ENCODE measurements at regions not wholly inside any gene's neighbourhood (a gene's known extent, or its start where the extent isn't known, plus 50 kb on each side); places are given as distances from the start of the nearest gene placed in this dataset.

- no peak overlapping the region for H3K4me3 Mint-ChIP-seq
- DNase-seq (no peak), ATAC-seq (ENCODE audit: low read depth in 2 of 2) (no peak)
- H3K27ac Mint-ChIP-seq, result no peak overlapping the region
- peaks cover 0 to 9% (median 0%) of the 10 kb centered on the region in 3 donors for H3K27me3 Mint-ChIP-seq
- peaks cover 0 to 4% (median 0%) of the 10 kb centered on the region in 3 donors for H3K4me1 Mint-ChIP-seq
- no peaks in the 10 kb centered on the region for H3K36me3 Mint-ChIP-seq
- H3K9me3 Mint-ChIP-seq, result no peaks in the 10 kb centered on the region
Measured at GRCh38 chr9:89804766-89805531, 200.1 kb downstream of the GADD45G start.

DNA sequence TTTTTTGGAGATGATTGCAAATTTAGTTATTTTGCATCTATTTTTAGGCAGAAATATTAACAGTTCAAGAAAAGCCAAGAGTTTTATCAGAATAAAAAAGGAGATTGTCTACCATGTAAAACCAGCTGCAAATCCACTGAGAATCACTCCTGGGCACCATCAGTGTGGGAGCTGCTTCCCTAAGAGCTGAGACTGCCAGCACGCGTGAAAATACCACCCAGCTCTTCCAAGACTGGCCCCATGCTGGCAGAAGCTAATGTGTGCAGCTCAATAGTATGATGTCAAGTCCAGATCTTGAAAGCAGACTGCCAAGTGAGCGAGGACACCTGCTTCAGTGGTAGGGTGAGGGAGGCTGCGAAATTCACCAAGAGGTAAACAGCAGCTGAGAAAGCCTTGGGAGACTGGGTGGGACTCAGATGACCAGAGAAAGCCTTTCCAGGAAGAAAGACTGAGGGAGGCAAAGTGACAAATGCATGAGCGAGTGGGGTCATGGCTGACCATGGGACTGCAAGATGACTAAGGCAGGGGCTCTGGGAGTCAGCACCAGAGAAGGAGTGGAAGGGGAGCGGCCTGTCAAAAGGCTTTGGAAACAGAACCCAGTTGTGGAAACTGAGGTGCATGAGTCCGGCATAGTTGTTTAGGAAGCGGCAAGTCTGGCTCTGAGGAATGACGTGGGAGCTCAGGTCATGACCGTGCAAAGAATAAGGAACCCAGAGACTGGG lies 200.9 kb downstream of the GADD45G start:
- H3K27ac Mint-ChIP-seq, result peak overlapping the region in 2 of 6 donors; percentile 78 to 87
- peaks cover 0 to 4% (median 0%) of the 10 kb centered on the region in 3 donors for H3K4me1 Mint-ChIP-seq
- ATAC-seq (ENCODE audit: low read depth in 2 of 2), result no peak
- DNase-seq, result no peak
- peaks cover 0 to 10% (median under 1%) of the 10 kb centered on the region in 3 donors for H3K27me3 Mint-ChIP-seq
- no peak overlapping the region for H3K4me3 Mint-ChIP-seq
- no peaks in the 10 kb centered on the region for H3K9me3 Mint-ChIP-seq
- H3K36me3 Mint-ChIP-seq, result no peaks in the 10 kb centered on the region

DNA sequence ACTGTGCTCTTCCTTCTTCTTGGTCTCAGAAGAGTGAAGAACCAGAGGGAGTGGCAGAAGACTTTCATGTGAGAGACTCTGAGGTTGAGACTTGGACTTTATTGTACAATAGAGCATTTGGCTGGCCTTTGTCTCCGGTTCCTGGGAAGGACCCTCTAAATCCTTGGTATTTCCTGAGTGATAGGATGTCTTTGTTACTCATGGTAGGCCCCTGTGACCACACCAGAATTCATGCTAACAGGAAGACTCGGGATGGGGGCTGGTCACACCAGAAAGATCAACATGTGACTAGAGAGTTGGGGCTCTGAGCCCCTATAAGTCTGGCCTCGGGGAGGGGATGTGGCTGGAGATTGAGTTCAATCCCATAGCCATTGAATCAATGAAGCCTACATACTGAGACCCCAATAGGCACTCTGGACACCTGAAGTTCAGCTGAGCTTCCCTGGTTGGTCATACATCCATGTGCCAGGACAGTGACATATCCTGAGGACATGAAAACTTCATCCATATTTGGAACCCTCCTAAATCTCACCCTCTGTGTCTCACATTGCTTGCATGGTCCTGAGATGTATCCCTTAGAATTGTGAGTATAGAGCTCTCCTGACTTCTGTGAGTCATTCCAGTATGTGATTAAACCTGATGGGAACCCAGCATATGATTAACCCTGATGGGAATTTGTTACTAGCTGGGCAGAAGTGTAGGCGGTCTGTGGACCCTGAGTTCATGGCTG lies 201.7 kb downstream of the GADD45G start:
- no peaks in the 10 kb centered on the region for H3K36me3 Mint-ChIP-seq
- no peak overlapping the region for H3K27ac Mint-ChIP-seq
- H3K27me3 Mint-ChIP-seq, result peaks cover 0 to 15% (median 6%) of the 10 kb centered on the region in 3 donors
- H3K9me3 Mint-ChIP-seq, result no peaks in the 10 kb centered on the region
- DNase-seq (no peak), ATAC-seq (ENCODE audit: low read depth in 2 of 2) (no peak)
- H3K4me3 Mint-ChIP-seq, result peak overlapping the region in 1 of 8 donors; percentile 76
- peaks cover 0 to 4% (median 0%) of the 10 kb centered on the region in 3 donors for H3K4me1 Mint-ChIP-seq

GRCh38 chr9:89807101-89807395 lies 202.2 kb downstream of the GADD45G start:
- H3K27ac Mint-ChIP-seq, result no peak overlapping the region
- H3K4me1 Mint-ChIP-seq, result peaks cover 0 to 4% (median 0%) of the 10 kb centered on the region in 3 donors
- no peak for DNase-seq

GRCh38 chr9:89807682-89808075 lies 202.9 kb downstream of the GADD45G start:
- Mint-ChIP-seq H3K36me3 (no peaks in the 10 kb centered on the region), H3K27ac (no peak overlapping the region), H3K4me1 (peaks cover 0 to 4% (median 0%) of the 10 kb centered on the region in 3 donors), H3K27me3 (peaks cover 0 to 8% (median 6%) of the 10 kb centered on the region in 3 donors), H3K4me3 (no peak overlapping the region), H3K9me3 (no peaks in the 10 kb centered on the region)
- peak in 1 of 2 donors; percentile 16 for ATAC-seq (ENCODE audit: low read depth in 2 of 2)
- no peak for DNase-seq

More at GRCh38 chr9:89807101-89807395, 202.2 kb downstream of the GADD45G start:
- Mint-ChIP-seq H3K9me3 (no peaks in the 10 kb centered on the region), H3K27me3 (peaks cover 0 to 10% (median 6%) of the 10 kb centered on the region in 3 donors), H3K36me3 (no peaks in the 10 kb centered on the region), H3K4me3 (peak overlapping the region in 1 of 8 donors; percentile 76)
- ATAC-seq (ENCODE audit: low read depth in 2 of 2), result no peak

DNA sequence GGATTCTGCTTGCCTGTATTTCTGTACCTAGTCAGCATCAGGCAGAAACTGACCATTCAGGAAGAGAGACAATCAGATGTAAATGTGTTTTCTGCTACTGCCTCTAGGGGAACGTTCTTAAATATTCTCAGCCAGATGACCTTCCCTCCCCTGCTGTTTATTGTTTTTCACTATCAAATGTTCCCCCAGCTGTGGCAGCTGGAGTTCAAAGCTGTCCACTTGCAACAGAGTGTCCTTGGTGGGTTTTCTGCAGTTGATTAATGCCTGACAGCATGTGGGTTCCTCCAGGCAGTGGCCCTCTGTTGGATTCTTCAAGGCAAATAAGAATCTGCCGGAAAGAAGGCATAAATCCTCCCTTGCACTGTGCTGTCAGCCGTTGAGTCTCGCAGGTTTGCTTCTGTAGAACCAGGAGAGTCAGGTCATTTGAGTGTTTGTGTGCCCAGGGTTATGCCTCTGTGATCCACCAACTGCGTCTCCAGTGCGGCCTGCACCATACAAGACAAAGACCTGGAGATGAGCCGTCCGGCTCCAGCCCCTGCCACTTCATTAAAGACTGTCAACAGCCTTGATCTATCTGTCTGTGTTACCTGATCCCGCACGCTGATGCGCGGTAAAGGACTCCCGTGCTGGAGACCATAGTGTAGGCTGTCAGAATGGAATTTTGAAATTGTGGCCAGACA lies 203.4 kb downstream of the GADD45G start:
- Mint-ChIP-seq H3K4me3 (no peak overlapping the region), H3K27me3 (peaks cover 0 to 8% (median 6%) of the 10 kb centered on the region in 3 donors), H3K9me3 (no peaks in the 10 kb centered on the region), H3K4me1 (peaks cover 0 to 4% (median 0%) of the 10 kb centered on the region in 3 donors), H3K36me3 (no peaks in the 10 kb centered on the region), H3K27ac (peak overlapping the region in 1 of 6 donors; percentile 6)
- no peak for DNase-seq
- no peak for ATAC-seq (ENCODE audit: low read depth in 2 of 2)

DNA sequence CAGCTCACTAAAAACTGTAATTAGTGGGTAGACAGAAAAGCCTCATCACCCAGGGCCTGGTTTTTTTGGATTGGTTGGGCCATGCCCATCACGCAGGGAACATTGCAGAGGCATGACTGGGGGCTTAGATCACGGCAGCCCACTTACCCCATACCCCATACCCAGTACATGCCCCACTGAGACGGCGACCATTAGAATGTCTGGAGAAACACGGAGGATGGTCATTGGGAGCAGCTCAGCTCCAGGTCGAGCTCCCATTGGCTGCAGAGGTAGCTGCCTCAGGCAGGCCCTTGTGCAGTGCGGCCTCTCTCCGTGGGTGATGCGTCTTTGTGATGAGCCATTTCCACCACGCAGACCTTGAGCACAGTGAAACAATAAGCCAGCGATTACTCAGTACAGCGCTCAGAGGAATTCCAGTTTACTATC lies 204.0 kb downstream of the GADD45G start:
- ATAC-seq (ENCODE audit: low read depth in 2 of 2), result no peak
- DNase-seq, result no peak
- peaks cover 0 to 8% (median 6%) of the 10 kb centered on the region in 3 donors for H3K27me3 Mint-ChIP-seq
- no peak overlapping the region for H3K27ac Mint-ChIP-seq
- H3K4me3 Mint-ChIP-seq, result no peak overlapping the region
- no peaks in the 10 kb centered on the region for H3K36me3 Mint-ChIP-seq
- no peaks in the 10 kb centered on the region for H3K9me3 Mint-ChIP-seq
- peaks cover 4 to 5% (median 4%) of the 10 kb centered on the region in 3 donors for H3K4me1 Mint-ChIP-seq

DNA sequence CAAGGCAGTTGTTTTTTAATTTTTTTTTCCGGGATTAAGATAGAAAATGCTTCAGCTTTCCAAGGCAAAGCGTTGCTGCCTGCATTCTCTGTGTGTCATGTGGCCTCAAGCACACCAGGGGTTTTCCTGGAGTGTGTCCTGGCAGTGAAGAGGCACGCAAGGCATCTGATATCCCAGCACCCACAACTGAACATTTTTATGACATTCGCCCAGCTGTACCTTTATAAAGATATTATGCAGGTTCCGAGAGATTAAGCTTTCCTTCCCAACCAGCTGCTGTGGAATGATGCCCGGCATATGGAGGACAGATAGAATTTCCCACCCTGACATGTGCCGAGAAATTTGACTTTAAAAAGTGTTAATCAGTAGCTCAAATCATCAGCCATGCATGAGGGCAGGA lies 205.6 kb downstream of the GADD45G start:
- Mint-ChIP-seq H3K4me3 (no peak overlapping the region), H3K4me1 (peaks cover 14 to 21% (median 16%) of the 10 kb centered on the region in 3 donors), H3K9me3 (no peaks in the 10 kb centered on the region), H3K36me3 (no peaks in the 10 kb centered on the region), H3K27ac (peak overlapping the region in 1 of 6 donors; percentile 38), H3K27me3 (peaks cover 0 to 8% (median 6%) of the 10 kb centered on the region in 3 donors)
- ATAC-seq (ENCODE audit: low read depth in 2 of 2) (no peak), DNase-seq (no peak)

DNA sequence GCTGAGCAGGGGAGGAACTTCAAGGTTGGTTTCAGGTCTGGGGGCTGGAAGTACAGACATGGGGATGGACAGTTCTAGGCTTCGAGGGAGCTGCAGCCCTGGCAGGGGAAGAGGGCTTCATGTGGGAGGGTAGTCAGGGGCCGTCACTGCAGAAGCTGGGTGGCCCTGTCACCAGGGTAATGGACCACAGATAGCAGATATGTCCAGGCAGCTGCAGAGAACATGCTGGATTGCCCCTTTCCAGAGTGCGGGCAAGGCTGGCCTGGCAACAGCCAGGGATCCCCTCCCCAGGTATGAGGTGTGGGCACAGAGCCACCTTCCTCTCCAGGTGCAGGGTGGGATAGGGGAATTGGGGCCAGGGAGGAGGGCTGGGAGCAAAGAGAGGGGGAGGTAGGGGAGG lies 206.5 kb downstream of the GADD45G start:
- peaks cover 24 to 30% (median 25%) of the 10 kb centered on the region in 3 donors for H3K4me1 Mint-ChIP-seq
- H3K27me3 Mint-ChIP-seq, result peaks cover 0 to 8% (median 6%) of the 10 kb centered on the region in 3 donors
- DNase-seq, result no peak
- no peak for ATAC-seq (ENCODE audit: low read depth in 2 of 2)
- no peaks in the 10 kb centered on the region for H3K36me3 Mint-ChIP-seq
- peak overlapping the region in 3 of 6 donors; percentile 14 to 78 (median 42) for H3K27ac Mint-ChIP-seq
- H3K4me3 Mint-ChIP-seq, result no peak overlapping the region
- no peaks in the 10 kb centered on the region for H3K9me3 Mint-ChIP-seq

DNA sequence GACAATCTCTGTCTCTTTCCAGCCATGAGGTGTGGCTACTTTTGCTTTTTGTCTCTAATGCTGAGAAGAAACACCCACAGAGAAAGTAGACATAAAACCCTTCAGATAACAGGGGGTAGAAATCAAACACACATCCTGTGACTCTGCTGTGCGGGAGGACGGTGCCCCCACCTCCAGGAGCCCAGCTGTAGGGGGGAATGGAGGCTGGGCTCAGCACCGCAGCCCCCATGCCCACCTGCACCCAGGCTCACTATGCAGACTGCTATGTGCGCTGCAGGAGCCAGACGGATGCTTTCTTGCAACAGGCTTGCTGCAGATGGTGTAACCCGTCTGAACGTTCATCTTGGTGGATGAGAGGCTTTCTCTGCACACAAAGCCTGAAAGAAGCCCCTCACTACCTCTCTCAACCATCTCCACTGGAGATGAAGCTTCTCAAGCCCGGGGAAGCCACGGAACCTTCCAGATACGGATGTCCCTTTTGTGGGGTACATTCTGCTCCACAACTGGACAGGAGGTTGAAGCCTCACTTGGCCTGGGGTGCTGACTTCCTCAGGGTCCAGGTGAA lies 207.2 kb downstream of the GADD45G start:
- DNase-seq, result no peak
- no peak for ATAC-seq (ENCODE audit: low read depth in 2 of 2)
- Mint-ChIP-seq H3K36me3 (no peaks in the 10 kb centered on the region), H3K9me3 (no peaks in the 10 kb centered on the region), H3K4me3 (no peak overlapping the region), H3K4me1 (peaks cover 24 to 36% (median 26%) of the 10 kb centered on the region in 3 donors), H3K27me3 (peaks cover 0 to 8% (median 6%) of the 10 kb centered on the region in 3 donors), H3K27ac (peak overlapping the region in 3 of 6 donors; percentile 28 to 98 (median 91))

GRCh38 chr9:89812556-89813181 lies 207.9 kb downstream of the GADD45G start:
- no peak for ATAC-seq (ENCODE audit: low read depth in 2 of 2)
- peaks cover 0 to 8% (median 6%) of the 10 kb centered on the region in 3 donors for H3K27me3 Mint-ChIP-seq
- peak overlapping the region in 5 of 6 donors; percentile 28 to 98 (median 63) for H3K27ac Mint-ChIP-seq
- H3K36me3 Mint-ChIP-seq, result no peaks in the 10 kb centered on the region
- peaks cover 24 to 44% (median 26%) of the 10 kb centered on the region in 3 donors for H3K4me1 Mint-ChIP-seq
- H3K4me3 Mint-ChIP-seq, result no peak overlapping the region
- DNase-seq, result no peak
- H3K9me3 Mint-ChIP-seq, result no peaks in the 10 kb centered on the region

GRCh38 chr9:89813482-89813881 lies 208.7 kb downstream of the GADD45G start:
- no peaks in the 10 kb centered on the region for H3K36me3 Mint-ChIP-seq
- no peak for DNase-seq
- no peaks in the 10 kb centered on the region for H3K9me3 Mint-ChIP-seq
- H3K4me1 Mint-ChIP-seq, result peaks cover 22 to 52% (median 24%) of the 10 kb centered on the region in 3 donors
- no peak for ATAC-seq (ENCODE audit: low read depth in 2 of 2)
- H3K27me3 Mint-ChIP-seq, result peaks cover 0 to 8% (median 6%) of the 10 kb centered on the region in 3 donors
- no peak overlapping the region for H3K4me3 Mint-ChIP-seq
- H3K27ac Mint-ChIP-seq, result peak overlapping the region in 4 of 6 donors; percentile 36 to 98 (median 84)
